Fibroblast of lung (primary cell): ENCODE measurements at regions not wholly inside any gene's neighbourhood (a gene's known extent, or its start where the extent isn't known, plus 50 kb on each side); places are given as distances from the start of the nearest gene placed in this dataset.

Experiments used
- DNase-seq, 2 donors: peaks; one replicate each; pipeline versions ENCODE4 v3.0.0 to v3.0.0-alpha.2; 2010; ENCODE audit warnings: low read depth in 2 of 2
- H2AFZ ChIP-seq: 2 replicates; pipeline ENCODE4 v1.5.1; 2012; ENCODE audit warnings: low read length, control low read depth, inconsistent platforms
- H3K27ac ChIP-seq: 2 replicates; pipeline ENCODE4 v1.5.1; 2011; ENCODE audit warnings: low read length, control low read depth; ENCODE audit not compliant: insufficient read depth
- H3K27me3 ChIP-seq: 2 replicates; pipeline ENCODE4 v1.5.1; 2011; ENCODE audit warnings: mild to moderate bottlenecking, low read length; ENCODE audit not compliant: control insufficient read depth, insufficient read depth
- H3K36me3 ChIP-seq: 2 replicates; pipeline ENCODE4 v1.5.1; 2011; ENCODE audit warnings: low read length; ENCODE audit not compliant: control insufficient read depth, insufficient read depth
- H3K4me1 ChIP-seq: 2 replicates; pipeline ENCODE4 v1.5.1; 2011; ENCODE audit warnings: low read length; ENCODE audit not compliant: control insufficient read depth, insufficient read depth; ENCODE audit errors: extremely low read depth
- H3K4me2 ChIP-seq: 2 replicates; pipeline ENCODE4 v1.5.1; 2011; ENCODE audit warnings: low read length, control low read depth; ENCODE audit not compliant: insufficient read depth; ENCODE audit errors: extremely low read depth
- H3K4me3 ChIP-seq, 4 experiments: fragments of 200-600 bp in 1 of 4; sonication (generic) in 1 of 4; replicated peaks in 1 of 4; 2 replicates each; pipeline ENCODE4 v1.5.1; 2011 to 2016; ENCODE audit warnings: low read length in 4 of 4, low read depth in 3 of 4, mild to moderate bottlenecking in 3 of 4, control low read depth in 2 of 4, inconsistent platforms in 1 of 4, mixed read lengths in 1 of 4; ENCODE audit not compliant: insufficient read depth in 1 of 4; ENCODE audit errors: control extremely low read depth in 1 of 4
- H3K79me2 ChIP-seq: 2 replicates; pipeline ENCODE4 v1.5.1; 2012; ENCODE audit warnings: mild to moderate bottlenecking, low read length, inconsistent platforms; ENCODE audit not compliant: control insufficient read depth, insufficient read depth
- H3K9ac ChIP-seq: 2 replicates; pipeline ENCODE4 v1.5.1; 2011; ENCODE audit warnings: mild to moderate bottlenecking, low read length, control low read depth; ENCODE audit not compliant: insufficient read depth
- H3K9me3 ChIP-seq: 2 replicates; pipeline ENCODE4 v1.5.1; 2012; ENCODE audit warnings: low read depth, low read length; ENCODE audit not compliant: control insufficient read depth, insufficient read depth
- H4K20me1 ChIP-seq: 2 replicates; pipeline ENCODE4 v1.5.1; 2011; ENCODE audit warnings: low read length; ENCODE audit not compliant: control insufficient read depth, insufficient read depth; ENCODE audit errors: extremely low read depth
- CTCF ChIP-seq, 2 donors: IDR thresholded peaks in 1 of 2; conservative IDR thresholded peaks in 1 of 2; 1 replicate in 1 of 2; 2 replicates in 1 of 2; pipeline ENCODE4 v1.5.1; 2011 to 2012; ENCODE audit warnings: low read length in 2 of 2, control low read depth in 1 of 2, inconsistent platforms in 1 of 2, low read depth in 1 of 2, mild to moderate bottlenecking in 1 of 2
- EZH2 ChIP-seq: IDR thresholded peaks from 2 replicates; pipeline ENCODE4 v1.5.1; 2012; ENCODE audit warnings: low read length, control low read depth, mild to moderate bottlenecking; ENCODE audit errors: missing control alignments

DNA sequence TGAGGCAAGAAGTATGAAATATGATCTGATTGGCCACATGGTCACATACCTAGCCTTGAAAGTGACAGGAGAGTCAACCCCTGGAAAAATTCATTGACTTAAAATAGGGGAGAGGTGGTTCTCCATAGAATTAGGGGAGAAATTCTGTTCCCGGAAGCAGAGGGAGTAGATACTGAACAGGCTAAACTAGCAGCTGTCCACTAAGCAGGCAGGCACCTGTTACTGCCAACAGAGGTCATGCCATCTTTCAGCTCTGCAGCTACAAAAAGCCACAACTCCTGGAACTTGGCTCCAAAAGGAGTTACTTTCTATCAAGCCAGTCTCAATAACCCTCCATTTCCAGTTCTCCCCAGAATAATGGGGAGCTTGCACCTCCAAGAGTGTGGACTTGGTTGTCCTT lies 352.5 kb downstream of the MAFB start:
- Histone ChIP-seq H3K27me3 (no peaks in the 10 kb centered on the region), H3K79me2 (no peaks in the 10 kb centered on the region), H3K9me3 (no peaks in the 10 kb centered on the region), H3K4me1 (no peaks in the 10 kb centered on the region), H3K9ac (no peak overlapping the region), H3K4me3 (no peak overlapping the region), H4K20me1 (no peaks in the 10 kb centered on the region), H3K27ac (no peak overlapping the region), H3K4me2 (no peak overlapping the region), H3K36me3 (no peaks in the 10 kb centered on the region), H2AFZ (no peak overlapping the region)
- DNase-seq, result no peak
- no peak for TF ChIP-seq CTCF (conservative IDR thresholded peaks at IDR 0.05 in 1 of 2, IDR thresholded peaks at IDR 0.05 in 1 of 2; ENCODE audit: low read depth in 1 of 2, low read length in 2 of 2)

DNA sequence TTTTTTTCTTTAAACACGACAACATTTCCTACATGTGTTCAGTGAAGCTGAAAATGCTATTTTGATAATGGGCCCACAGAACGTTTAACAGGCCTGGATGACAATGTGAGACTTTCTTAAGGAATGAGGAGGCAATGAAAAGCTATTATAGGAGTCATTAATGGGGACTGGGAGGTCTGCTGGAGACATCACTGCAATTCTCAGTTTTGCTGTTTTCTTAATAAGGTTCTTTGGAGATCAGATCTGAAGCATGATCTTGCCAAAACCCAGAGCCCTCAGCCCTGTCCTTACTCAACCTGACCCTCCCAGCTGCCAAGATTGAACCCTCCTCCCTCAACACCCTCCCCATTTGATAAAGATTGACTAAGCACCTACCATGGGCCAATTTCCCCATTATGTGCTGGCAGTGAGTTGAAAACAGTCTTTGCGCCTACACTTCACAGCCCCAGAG lies 353.1 kb downstream of the MAFB start:
- no peaks in the 10 kb centered on the region for H3K27me3 ChIP-seq
- H2AFZ ChIP-seq, result no peak overlapping the region
- H3K4me2 ChIP-seq, result no peak overlapping the region
- H3K79me2 ChIP-seq, result no peaks in the 10 kb centered on the region
- no peak overlapping the region for H3K27ac ChIP-seq
- H3K36me3 ChIP-seq, result no peaks in the 10 kb centered on the region
- no peaks in the 10 kb centered on the region for H3K9me3 ChIP-seq
- no peaks in the 10 kb centered on the region for H3K4me1 ChIP-seq
- H3K9ac ChIP-seq, result no peak overlapping the region
- no peaks in the 10 kb centered on the region for H4K20me1 ChIP-seq
- H3K4me3 ChIP-seq, result no peak overlapping the region
- DNase-seq, result no peak
- no peak for TF ChIP-seq EZH2
- TF ChIP-seq CTCF (conservative IDR thresholded peaks at IDR 0.05 in 1 of 2, IDR thresholded peaks at IDR 0.05 in 1 of 2; ENCODE audit: low read depth in 1 of 2, low read length in 2 of 2), result no peak

- H3K4me1 ChIP-seq, result no peaks in the 10 kb centered on the region
- H4K20me1 ChIP-seq, result no peaks in the 10 kb centered on the region
- no peaks in the 10 kb centered on the region for H3K79me2 ChIP-seq
- H3K27me3 ChIP-seq, result no peaks in the 10 kb centered on the region
- H3K4me3 ChIP-seq, result no peak overlapping the region
- H3K9me3 ChIP-seq, result no peaks in the 10 kb centered on the region
- H3K9ac ChIP-seq, result no peak overlapping the region
- no peak overlapping the region for H3K27ac ChIP-seq
- H3K4me2 ChIP-seq, result no peak overlapping the region
- H3K36me3 ChIP-seq, result no peaks in the 10 kb centered on the region
- no peak overlapping the region for H2AFZ ChIP-seq
- no peak for DNase-seq
- no peak for TF ChIP-seq EZH2
- TF ChIP-seq CTCF (conservative IDR thresholded peaks at IDR 0.05 in 1 of 2, IDR thresholded peaks at IDR 0.05 in 1 of 2; ENCODE audit: low read depth in 1 of 2, low read length in 2 of 2), result no peak
Measured at GRCh38 chr20:40335437-40335836, 353.6 kb downstream of the MAFB start.
